Panc1 (cell line): ENCODE measurements at regions not wholly inside any gene's neighbourhood (a gene's known extent, or its start where the extent isn't known, plus 50 kb on each side); places are given as distances from the start of the nearest gene placed in this dataset.

Experiments used
- CTCF ChIP-seq: fragments of 450-650 bp; IDR thresholded peaks from 2 replicates; pipeline ENCODE4 v1.5.1; 2017; ENCODE audit warnings: mild to moderate bottlenecking
- POLR2AphosphoS5 ChIP-seq: IDR thresholded peaks from 2 replicates; pipeline ENCODE4 v1.6.1; 2012; ENCODE audit warnings: mild to moderate bottlenecking, low read depth, low read length, moderate library complexity
- SIN3A ChIP-seq: IDR thresholded peaks from 2 replicates; pipeline ENCODE4 v1.6.1; 2012; ENCODE audit warnings: low read depth, mild to moderate bottlenecking, low read length, moderate library complexity, borderline replicate concordance; ENCODE audit not compliant: insufficient read depth
- TCF7L2 ChIP-seq: IDR thresholded peaks from 2 replicates; pipeline ENCODE4 v1.6.1; 2011; ENCODE audit warnings: mild to moderate bottlenecking, low read depth, low read length, inconsistent platforms
- TF ChIP-seq, protein P1 (sequence below), 2 experiments: IDR thresholded peaks; 2 replicates each; pipeline ENCODE4 v1.6.1; 2011 to 2012; ENCODE audit warnings: low read depth in 2 of 2, control low read depth in 1 of 2, low read length in 1 of 2, mild to moderate bottlenecking in 1 of 2, moderate library complexity in 1 of 2; ENCODE audit not compliant: insufficient read depth in 1 of 2

GRCh38 chr14:55500708-55501107, 60.3 kb upstream of the TBPL2 start:
- TF ChIP-seq CTCF (no peak), SIN3A (no peak), POLR2AphosphoS5 (no peak), TCF7L2 (no peak)
- TF ChIP-seq, protein P1, sequence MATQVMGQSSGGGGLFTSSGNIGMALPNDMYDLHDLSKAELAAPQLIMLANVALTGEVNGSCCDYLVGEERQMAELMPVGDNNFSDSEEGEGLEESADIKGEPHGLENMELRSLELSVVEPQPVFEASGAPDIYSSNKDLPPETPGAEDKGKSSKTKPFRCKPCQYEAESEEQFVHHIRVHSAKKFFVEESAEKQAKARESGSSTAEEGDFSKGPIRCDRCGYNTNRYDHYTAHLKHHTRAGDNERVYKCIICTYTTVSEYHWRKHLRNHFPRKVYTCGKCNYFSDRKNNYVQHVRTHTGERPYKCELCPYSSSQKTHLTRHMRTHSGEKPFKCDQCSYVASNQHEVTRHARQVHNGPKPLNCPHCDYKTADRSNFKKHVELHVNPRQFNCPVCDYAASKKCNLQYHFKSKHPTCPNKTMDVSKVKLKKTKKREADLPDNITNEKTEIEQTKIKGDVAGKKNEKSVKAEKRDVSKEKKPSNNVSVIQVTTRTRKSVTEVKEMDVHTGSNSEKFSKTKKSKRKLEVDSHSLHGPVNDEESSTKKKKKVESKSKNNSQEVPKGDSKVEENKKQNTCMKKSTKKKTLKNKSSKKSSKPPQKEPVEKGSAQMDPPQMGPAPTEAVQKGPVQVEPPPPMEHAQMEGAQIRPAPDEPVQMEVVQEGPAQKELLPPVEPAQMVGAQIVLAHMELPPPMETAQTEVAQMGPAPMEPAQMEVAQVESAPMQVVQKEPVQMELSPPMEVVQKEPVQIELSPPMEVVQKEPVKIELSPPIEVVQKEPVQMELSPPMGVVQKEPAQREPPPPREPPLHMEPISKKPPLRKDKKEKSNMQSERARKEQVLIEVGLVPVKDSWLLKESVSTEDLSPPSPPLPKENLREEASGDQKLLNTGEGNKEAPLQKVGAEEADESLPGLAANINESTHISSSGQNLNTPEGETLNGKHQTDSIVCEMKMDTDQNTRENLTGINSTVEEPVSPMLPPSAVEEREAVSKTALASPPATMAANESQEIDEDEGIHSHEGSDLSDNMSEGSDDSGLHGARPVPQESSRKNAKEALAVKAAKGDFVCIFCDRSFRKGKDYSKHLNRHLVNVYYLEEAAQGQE (IDR thresholded peaks at IDR 0.05; ENCODE audit: insufficient read depth in 1 of 2, low read depth in 2 of 2, low read length in 1 of 2), result no peak
